Retina (tissue), 1 donor: ENCODE measurements at regions not wholly inside any gene's neighbourhood (a gene's known extent, or its start where the extent isn't known, plus 50 kb on each side); places are given as distances from the start of the nearest gene placed in this dataset.

Source experiments
- DNase-seq: peaks from one replicate; pipeline ENCODE4 v3.0.0-alpha.2; 2016

DNA sequence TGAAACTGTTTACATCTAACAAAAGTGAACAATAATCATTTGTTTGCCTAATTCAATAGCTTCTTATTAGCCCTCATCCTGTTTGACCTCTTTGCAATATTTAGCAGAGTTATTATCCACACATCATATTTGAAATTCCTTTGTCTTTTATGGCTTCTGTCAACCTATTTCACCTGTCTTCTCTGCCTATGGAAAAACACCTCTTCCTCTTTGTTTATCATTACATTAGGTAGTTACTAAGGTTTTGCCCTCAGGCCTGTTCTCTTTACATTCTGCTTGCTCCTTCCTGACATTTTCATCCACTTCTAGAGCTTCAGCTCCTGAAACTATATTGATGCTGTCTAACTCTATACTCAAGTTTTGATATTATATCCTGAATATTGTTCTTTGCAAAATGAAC, 183.0 kb downstream of the SUCNR1 start:
- DNase-seq = no peak

GRCh38 chr3:152056987-152057386, 183.5 kb downstream of the SUCNR1 start:
- DNase-seq = no peak

- no peak for DNase-seq
Observed at GRCh38 chr3:152058856-152059255, 185.4 kb downstream of the SUCNR1 start.

DNA sequence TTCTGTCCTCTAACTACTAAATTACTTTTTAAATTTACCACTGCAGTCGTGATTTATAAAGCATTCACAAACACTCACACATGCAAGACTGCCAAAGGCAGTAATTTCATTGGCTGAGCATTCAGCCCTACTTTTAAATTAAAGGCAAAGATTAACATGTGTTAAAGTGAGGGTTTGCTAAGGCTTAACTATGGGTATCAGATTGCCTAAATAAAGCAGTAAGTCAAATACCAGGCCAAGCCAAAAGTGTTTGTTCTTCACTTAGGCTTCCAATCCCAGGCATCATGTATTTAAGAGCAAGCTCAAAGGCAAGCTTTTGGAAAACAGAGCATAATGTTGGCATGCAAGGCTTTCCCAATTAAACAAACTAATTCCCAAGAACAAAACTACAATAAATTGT, 187.3 kb downstream of the SUCNR1 start:
- no peak for DNase-seq

- DNase-seq = no peak
Observed at GRCh38 chr3:152061296-152061695, 187.9 kb downstream of the SUCNR1 start.

DNA sequence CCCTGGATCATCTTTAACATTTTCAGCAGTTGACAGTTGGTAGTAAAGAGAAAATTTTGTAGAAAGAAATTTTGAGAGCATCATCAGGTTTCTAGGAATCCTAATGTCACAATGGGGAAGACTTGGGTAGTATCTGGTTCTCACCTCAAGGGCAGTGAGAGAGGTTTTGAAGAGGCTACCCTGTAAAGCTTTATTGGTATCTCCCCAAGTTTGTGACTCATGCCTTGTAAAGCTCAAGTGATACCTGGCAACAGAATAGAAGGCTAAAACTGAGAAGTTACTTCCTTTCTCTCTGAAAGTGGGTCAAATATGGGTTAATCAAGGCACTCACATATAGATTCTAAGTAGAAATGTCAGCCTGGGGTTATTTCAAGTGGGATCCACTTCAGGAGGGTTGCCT, 196.4 kb downstream of the SUCNR1 start:
- no peak for DNase-seq

DNA sequence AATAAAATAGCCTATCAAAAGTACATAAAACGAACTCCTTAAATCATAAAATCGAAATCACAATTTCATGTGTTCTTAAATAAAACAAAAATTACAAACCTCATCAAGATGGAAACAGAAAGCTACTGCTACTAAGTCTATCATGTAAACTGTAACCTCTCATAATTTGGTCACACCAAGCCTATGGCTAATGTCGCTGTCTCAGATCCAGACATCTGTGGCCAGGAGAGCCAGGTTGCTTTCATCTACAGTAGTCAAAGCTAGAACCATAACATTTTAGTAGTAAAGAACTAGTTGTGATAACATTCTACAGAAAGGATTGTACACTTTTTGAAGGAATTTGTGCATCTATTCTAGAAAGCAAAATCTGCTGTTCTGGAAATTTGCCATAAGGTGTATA, 197.4 kb upstream of the MBNL1 start:
- DNase-seq = no peak

- no peak for DNase-seq
Observed at GRCh38 chr3:152071924-152072323, 196.8 kb upstream of the MBNL1 start.

DNA sequence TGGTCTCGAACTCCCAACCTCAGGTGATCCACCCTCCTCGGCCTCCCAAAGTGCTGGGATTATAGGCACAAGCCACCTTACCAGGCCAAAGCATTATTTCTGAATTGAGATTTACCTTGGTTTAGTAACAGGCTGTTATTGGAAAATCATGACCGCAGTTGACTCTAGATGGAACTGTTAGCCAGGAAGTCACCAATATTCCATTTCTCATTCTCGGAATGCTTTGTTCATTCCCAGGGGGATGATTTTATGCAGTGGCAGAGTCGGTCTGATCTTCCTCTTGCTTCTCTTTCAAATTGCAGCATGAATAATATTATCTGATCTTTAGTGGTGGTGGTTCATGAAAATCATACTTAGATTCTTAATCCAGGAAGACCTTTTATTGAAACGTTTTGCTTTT, 195.5 kb upstream of the MBNL1 start:
- DNase-seq = no peak

- no peak for DNase-seq
Observed at GRCh38 chr3:152076148-152076547, 192.6 kb upstream of the MBNL1 start.

DNA sequence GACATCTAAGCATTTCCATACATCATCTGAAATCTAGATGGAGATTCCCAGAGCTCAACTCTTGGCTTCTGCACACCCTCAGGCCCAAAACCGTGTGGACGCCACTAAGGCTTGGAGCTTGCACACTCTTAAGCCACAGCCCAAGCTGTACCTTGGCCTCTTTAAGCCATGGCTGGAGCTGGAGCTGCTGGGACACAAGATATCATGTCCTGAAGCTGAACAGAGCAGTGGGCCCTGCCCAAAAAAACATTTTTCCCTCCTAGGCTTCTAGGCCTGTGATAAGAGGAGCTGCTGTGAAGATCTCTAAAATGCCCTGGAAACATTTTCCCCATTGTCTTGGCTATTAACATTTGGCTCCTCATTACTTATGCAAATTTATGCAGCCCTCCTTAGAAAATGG, 188.7 kb upstream of the MBNL1 start:
- DNase-seq = no peak

DNA sequence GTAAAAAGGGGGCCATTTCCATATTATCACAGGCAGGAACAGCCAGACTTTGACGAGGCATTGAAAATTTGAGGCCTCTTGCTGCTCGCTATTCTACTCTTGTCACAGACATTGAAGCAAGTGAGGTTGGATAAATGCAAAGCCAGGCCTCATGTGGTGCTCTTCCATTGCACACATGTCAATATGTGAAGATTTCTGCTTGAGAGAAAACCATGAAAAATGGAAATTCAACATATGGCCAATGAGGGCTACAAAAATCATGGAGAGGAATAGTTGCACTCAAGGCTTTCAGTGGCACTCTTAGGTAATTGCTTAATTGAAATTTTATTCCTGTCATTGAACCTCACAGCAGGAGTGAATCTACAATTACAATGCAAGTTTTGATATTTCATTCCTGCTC, 185.6 kb upstream of the MBNL1 start:
- DNase-seq = peak; percentile 54

GRCh38 chr3:152084441-152085158, 184.1 kb upstream of the MBNL1 start:
- no peak for DNase-seq

DNA sequence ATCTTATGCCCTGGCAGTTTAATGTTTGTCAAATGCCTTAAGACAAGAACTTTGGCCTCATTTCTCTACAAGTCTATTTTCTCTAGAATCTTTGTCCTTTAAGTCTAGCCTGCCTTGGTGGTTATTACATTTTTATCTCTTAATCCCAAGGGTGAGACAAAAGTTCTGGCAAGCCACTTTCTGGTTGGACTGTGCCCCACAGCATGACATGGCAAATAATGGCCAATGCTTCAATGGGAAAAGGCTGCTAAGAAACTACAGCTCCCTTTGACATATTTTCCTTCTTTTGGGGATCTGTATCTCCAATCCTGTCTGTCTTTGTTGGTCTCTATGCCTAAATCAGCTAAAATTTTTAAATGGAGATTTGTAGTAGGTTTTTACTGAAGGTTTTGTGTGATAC, 181.6 kb upstream of the MBNL1 start:
- no peak for DNase-seq

GRCh38 chr3:152089528-152089927, 179.2 kb upstream of the MBNL1 start:
- DNase-seq = no peak

GRCh38 chr3:152091725-152092124, 177.0 kb upstream of the MBNL1 start:
- no peak for DNase-seq

DNA sequence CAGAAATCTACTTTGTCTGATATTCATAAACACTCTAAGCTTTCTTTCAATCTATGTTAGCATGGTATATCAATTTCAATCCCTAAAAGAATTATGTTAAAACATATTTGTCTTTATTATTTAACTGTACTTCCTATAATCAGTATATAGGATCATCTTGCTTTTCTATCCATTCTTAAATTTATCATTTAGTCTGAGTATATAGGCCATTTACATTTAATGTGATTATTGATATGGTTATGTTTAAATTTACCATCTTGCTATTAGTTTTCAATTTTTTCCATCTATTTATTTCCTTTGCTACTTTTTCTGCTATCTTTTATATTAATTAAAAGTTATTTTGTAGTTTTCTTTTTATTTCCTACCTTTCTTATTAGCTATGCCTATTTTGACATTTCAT, 174.8 kb upstream of the MBNL1 start:
- no peak for DNase-seq

GRCh38 chr3:152094406-152094805, 174.3 kb upstream of the MBNL1 start:
- DNase-seq = no peak

GRCh38 chr3:152095472-152095871, 173.3 kb upstream of the MBNL1 start:
- DNase-seq = no peak

GRCh38 chr3:152096280-152096906, 172.3 kb upstream of the MBNL1 start:
- DNase-seq = no peak

DNA sequence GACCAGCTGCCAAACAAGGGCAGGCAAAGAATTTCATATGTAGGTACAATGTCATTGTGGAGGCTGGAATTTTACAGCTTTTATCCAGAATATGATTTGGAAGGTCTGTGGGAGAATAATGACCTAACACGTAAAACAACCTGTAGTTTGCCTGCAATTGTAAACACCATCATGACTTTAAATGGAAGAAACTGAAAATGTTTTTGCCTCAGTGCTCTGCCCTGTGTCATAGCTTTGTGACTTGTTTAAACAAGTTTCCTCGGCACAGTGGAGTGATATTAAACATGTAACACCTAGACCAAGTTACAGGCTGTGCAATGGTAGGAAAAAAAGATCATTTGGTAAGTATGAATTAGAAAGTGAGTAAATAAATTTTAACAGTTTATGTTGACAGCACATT, 171.6 kb upstream of the MBNL1 start:
- DNase-seq = no peak

DNA sequence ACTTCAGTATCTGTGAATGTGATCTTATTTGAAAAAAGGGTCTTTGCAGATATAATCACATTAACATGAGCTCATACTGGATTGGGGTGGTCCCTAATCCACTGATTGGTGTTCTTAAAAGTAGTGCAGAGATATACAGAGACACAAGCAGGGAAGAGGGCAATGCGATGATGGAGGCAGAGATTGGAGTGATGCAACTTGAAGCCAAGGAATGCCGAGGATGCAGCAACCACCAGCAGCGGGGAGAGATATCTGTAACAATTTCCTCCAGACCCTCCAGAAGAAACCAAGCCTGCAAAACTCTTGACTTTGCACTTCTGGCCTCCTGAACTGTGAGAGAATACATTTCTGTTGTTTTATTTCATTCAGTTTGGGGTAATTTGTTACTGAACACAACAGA, 171.0 kb upstream of the MBNL1 start:
- DNase-seq = no peak

DNA sequence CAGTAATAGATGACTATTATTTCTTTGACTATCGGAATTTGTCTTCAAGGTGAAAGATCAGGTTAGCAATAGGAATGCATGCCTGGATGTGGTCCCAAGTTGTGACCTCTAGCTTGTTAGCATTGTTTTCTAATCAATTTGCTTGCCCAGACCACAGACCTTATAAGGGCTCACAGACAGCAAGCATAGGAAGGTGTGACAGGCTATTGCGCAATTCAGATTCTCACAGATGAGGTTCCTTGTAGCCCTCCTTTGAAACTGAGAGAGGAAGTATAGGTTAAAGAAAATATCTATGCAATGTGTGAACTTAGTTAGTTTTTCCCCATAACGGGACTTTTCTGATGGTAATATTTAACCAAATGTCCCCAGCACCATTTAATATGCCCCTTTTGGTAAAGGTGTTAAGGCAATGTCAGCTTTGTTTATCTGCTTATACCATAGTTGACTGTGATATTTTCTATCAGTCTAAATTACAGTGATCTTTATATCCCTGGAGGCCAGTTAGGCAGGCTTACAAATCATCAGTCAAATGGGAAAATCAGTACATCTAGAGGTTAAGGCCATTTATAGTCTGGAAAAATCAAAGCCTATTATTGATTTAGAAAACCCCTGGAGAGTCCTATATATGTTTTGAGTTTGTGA, 168.1 kb upstream of the MBNL1 start:
- no peak for DNase-seq

- no peak for DNase-seq
Observed at GRCh38 chr3:152102410-152102809, 166.3 kb upstream of the MBNL1 start.

DNA sequence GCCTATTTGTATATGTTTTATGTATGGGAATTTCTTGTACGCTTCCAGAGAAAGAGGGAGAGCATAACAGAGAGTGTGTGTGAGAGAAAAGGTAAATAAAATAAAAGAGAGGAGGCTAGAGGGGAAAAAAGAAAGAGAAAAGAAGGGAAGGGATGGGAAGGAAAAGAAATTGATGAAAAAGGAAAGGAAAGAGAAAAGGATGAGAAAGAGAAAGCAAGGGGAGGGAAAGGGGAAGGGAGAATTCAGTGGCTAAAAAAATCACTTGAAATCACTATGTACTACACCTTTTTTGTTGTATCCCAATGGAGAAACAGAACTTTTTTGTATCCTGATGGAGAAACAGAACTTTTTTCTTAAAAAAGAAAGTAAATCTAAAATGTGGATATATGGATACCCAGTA, 165.5 kb upstream of the MBNL1 start:
- DNase-seq = no peak
